Naive thymus-derived CD4-positive, alpha-beta T cell (primary cell): ENCODE measurements at regions not wholly inside any gene's neighbourhood (a gene's known extent, or its start where the extent isn't known, plus 50 kb on each side); places are given as distances from the start of the nearest gene placed in this dataset.

Experiments
- ATAC-seq: fragments of 150-1000 bp; cut with Tn5 transposase; 2 replicates; pipeline ENCODE4 v1.10.0; 2021; ENCODE audit warnings: mild to moderate bottlenecking, moderate library complexity
- CTCF ChIA-PET: fragments of 350-600 bp; sonication (Branson Sonifier 250); formaldehyde crosslinking; loops from one replicate; lab custom pipeline; 2021; ENCODE audit warnings: antibody characterized with exemption; lab: Charles Lee
- POLR2A ChIA-PET: fragments of 350-600 bp; sonication (Branson Sonifier 250); formaldehyde crosslinking; loops from one replicate; lab custom pipeline; 2021; ENCODE audit warnings: antibody characterized with exemption, inconsistent platforms; lab: Charles Lee
- DNase-seq, 9 donors: peaks; one replicate each; pipeline versions ENCODE4 v3.0.0 to v3.0.0-alpha.2; 2020 to 2022; ENCODE audit warnings: mixed read lengths in 1 of 9
- H3K27ac ChIP-seq: one replicate; pipeline ENCODE4 v1.7.0; 2013; ENCODE audit warnings: mild to moderate bottlenecking, low read depth, low read length, moderate library complexity
- H3K27me3 ChIP-seq, 2 donors: one replicate each; pipeline ENCODE4 v1.7.0; 2013; ENCODE audit warnings: low read length in 2 of 2, mild to moderate bottlenecking in 2 of 2, moderate library complexity in 2 of 2; ENCODE audit not compliant: control insufficient read depth in 2 of 2, insufficient read depth in 2 of 2
- H3K36me3 ChIP-seq, 3 experiments: 1 replicate in 2 of 3; 2 replicates in 1 of 3; pipeline ENCODE4 v1.7.0; 2013; ENCODE audit warnings: low read length in 3 of 3, mild to moderate bottlenecking in 3 of 3, moderate library complexity in 1 of 3; ENCODE audit not compliant: insufficient read depth in 3 of 3, control insufficient read depth in 2 of 3
- H3K4me1 ChIP-seq, 2 donors: one replicate each; pipeline ENCODE4 v1.7.0; 2013; ENCODE audit warnings: low read length in 2 of 2, mild to moderate bottlenecking in 2 of 2, moderate library complexity in 1 of 2; ENCODE audit not compliant: control insufficient read depth in 2 of 2, insufficient read depth in 2 of 2
- H3K4me3 ChIP-seq: 2 replicates; pipeline ENCODE4 v1.7.0; 2013; ENCODE audit warnings: mild to moderate bottlenecking, low read length
- H3K9me3 ChIP-seq, 3 experiments: 1 replicate in 2 of 3; 2 replicates in 1 of 3; pipeline ENCODE4 v1.7.0; 2013; ENCODE audit warnings: low read length in 3 of 3; ENCODE audit not compliant: control insufficient read depth in 2 of 3
- H3K27ac Mint-ChIP-seq, 9 donors: one replicate each; pipeline ENCODE4 v1.8.0; 2020 to 2022; ENCODE audit warnings: mixed read lengths in 9 of 9, mild to moderate bottlenecking in 8 of 9, moderate library complexity in 5 of 9, inconsistent platforms in 2 of 9
- H3K27me3 Mint-ChIP-seq, 5 donors: one replicate each; pipeline ENCODE4 v1.8.0; 2021 to 2022; ENCODE audit warnings: mixed read lengths in 5 of 5, mild to moderate bottlenecking in 1 of 5
- H3K36me3 Mint-ChIP-seq, 5 donors: one replicate each; pipeline ENCODE4 v1.8.0; 2020 to 2022; ENCODE audit warnings: mixed read lengths in 5 of 5, mild to moderate bottlenecking in 3 of 5, inconsistent platforms in 1 of 5
- H3K4me1 Mint-ChIP-seq, 7 donors: one replicate each; pipeline ENCODE4 v1.8.0; 2020 to 2022; ENCODE audit warnings: mixed read lengths in 7 of 7, mild to moderate bottlenecking in 3 of 7, inconsistent platforms in 1 of 7
- H3K4me3 Mint-ChIP-seq, 10 donors: one replicate each; pipeline ENCODE4 v1.8.0; 2020 to 2022; ENCODE audit warnings: mild to moderate bottlenecking in 10 of 10, mixed read lengths in 10 of 10, moderate library complexity in 6 of 10, inconsistent platforms in 2 of 10
- H3K9me3 Mint-ChIP-seq, 11 donors: one replicate each; pipeline ENCODE4 v1.8.0; 2020 to 2022; ENCODE audit warnings: mixed read lengths in 11 of 11, mild to moderate bottlenecking in 4 of 11, inconsistent platforms in 1 of 11, moderate library complexity in 1 of 11
- intact Hi-C, 2 donors: fragments of 100-400 bp; cut with micrococcal nuclease; formaldehyde crosslinking; loops; one replicate each; pipeline ENCODE4 v1.15.1; 2023

- Mint-ChIP-seq H3K27ac (no peak overlapping the region), H3K4me1 (no peaks in the 10 kb centered on the region), H3K4me3 (no peak overlapping the region), H3K9me3 (no peaks in the 10 kb centered on the region), H3K27me3 (peaks cover 10 to 64% (median 44%) of the 10 kb centered on the region in 5 donors), H3K36me3 (no peaks in the 10 kb centered on the region)
- H3K9me3 ChIP-seq = no peaks in the 10 kb centered on the region
- intact Hi-C loops = no loop called here
- H3K27ac ChIP-seq = no peak overlapping the region
- ChIA-PET POLR2A (no interaction called here), CTCF (interaction anchor here (1.2 kb wide), 1 partner anchor 7 kb away, joined by 3 read pairs; no protein-coding TSS in a partner anchor)
- H3K36me3 ChIP-seq = no peaks in the 10 kb centered on the region
- H3K27me3 ChIP-seq = no peaks in the 10 kb centered on the region
- no peak overlapping the region for H3K4me3 ChIP-seq
- DNase-seq (no peak), ATAC-seq (no peak)
- no peaks in the 10 kb centered on the region for H3K4me1 ChIP-seq
Measured at GRCh38 chr14:62158779-62159178, 396.6 kb downstream of the SNAPC1 start.

DNA sequence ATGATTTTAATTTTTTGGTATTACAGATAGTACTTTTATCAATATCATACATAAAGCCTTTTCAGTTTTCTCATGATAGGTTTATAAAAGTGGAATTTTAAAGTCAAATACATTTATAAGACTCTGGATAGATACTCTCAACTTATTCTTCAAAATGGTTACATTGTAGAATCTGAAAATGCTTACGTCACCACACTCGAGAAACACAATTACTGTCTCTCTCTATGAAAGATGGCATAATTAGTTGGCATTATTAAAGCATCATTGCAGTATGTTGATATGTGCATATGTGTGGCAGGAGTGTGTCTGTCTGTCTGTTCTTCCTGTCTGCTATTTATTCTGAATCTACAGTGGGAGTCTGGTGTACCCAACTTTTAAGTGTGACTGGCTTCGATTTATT is 397.1 kb downstream of the SNAPC1 start:
- no peaks in the 10 kb centered on the region for H3K9me3 Mint-ChIP-seq
- no peaks in the 10 kb centered on the region for H3K36me3 ChIP-seq
- CTCF ChIA-PET = no interaction called here
- H3K27ac Mint-ChIP-seq = no peak overlapping the region
- no peak overlapping the region for H3K4me3 Mint-ChIP-seq
- no peak overlapping the region for H3K27ac ChIP-seq
- no peaks in the 10 kb centered on the region for H3K36me3 Mint-ChIP-seq
- H3K27me3 Mint-ChIP-seq = peaks cover 11 to 66% (median 49%) of the 10 kb centered on the region in 5 donors
- H3K4me1 ChIP-seq = no peaks in the 10 kb centered on the region
- no peak overlapping the region for H3K4me3 ChIP-seq
- POLR2A ChIA-PET = no interaction called here
- DNase-seq = no peak
- intact Hi-C loops = no loop called here
- H3K27me3 ChIP-seq = no peaks in the 10 kb centered on the region
- no peaks in the 10 kb centered on the region for H3K4me1 Mint-ChIP-seq
- no peak for ATAC-seq
- no peaks in the 10 kb centered on the region for H3K9me3 ChIP-seq

DNA sequence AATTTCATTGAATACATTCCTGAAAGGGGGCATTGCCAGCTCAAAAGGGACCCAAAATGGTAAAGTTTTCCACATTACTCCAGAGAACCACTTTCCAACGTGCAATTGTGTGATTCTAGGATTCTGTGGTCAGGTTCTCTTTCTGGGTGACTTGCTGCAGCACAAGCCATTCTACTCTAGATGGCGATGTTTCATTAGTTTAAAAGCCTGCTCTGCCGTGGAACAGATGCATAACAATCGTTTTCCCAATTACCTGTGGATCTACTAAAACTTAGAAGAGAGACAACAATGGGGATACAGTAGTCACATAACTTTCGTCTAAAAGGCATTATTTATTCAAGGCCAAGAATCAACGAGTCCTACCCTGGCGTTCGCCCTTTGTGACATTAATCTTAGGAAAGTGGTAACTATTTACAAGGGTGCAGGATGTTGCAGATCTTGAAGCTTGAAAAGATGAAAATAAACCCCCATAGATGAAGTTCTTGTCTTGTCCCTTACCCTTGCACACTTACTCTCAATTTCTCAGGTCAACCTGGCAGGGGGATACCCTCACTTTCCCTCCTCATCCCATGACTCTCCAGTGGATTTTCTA is 400.9 kb downstream of the SNAPC1 start:
- H3K36me3 Mint-ChIP-seq = no peaks in the 10 kb centered on the region
- H3K27me3 Mint-ChIP-seq = peaks cover 18 to 66% (median 47%) of the 10 kb centered on the region in 5 donors
- Histone ChIP-seq H3K27ac (no peak overlapping the region), H3K27me3 (no peaks in the 10 kb centered on the region), H3K4me1 (no peaks in the 10 kb centered on the region), H3K9me3 (no peaks in the 10 kb centered on the region), H3K36me3 (no peaks in the 10 kb centered on the region), H3K4me3 (no peak overlapping the region)
- ChIA-PET POLR2A (no interaction called here), CTCF (no interaction called here)
- H3K4me1 Mint-ChIP-seq = no peaks in the 10 kb centered on the region
- H3K27ac Mint-ChIP-seq = no peak overlapping the region
- peak in 6 of 9 donors; percentile 3 to 23 (median 12) for DNase-seq
- intact Hi-C loops = loop anchor here in 1 of 2 donors (1.0 to 10.0 kb wide), 2 partner anchors 1113 to 1612 kb away; no protein-coding TSS in a partner anchor
- ATAC-seq = no peak
- no peaks in the 10 kb centered on the region for H3K9me3 Mint-ChIP-seq
- H3K4me3 Mint-ChIP-seq = no peak overlapping the region

DNA sequence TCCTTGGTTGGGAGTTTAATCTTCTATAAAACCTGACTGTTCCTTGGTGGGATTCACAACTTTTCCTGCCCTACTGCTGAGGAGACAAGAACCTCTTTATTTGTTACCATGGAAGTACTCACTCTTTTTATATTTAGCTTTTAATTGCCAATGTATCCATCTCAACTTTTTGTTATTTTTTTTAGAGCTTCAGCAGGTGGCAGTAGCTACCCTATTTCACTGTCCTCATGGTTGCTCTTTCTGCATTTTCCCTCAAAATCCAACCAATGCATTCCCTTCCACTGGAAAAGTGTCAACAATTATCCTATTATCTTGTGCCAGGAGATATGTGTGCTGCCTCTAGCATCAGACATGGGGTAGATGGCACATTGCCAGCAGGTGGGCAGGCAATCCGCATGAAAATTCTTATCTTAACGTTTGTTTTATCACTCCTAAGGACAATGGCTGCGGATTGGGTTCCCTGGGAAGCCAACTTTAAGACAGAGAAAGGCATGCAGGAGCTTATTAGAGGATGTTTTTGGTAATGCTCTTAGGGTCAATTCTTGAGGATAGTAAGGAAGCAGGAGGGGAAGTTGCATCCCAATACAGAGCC is 406.4 kb downstream of the SNAPC1 start:
- H3K4me1 Mint-ChIP-seq = no peaks in the 10 kb centered on the region
- Histone ChIP-seq H3K9me3 (no peaks in the 10 kb centered on the region), H3K4me1 (no peaks in the 10 kb centered on the region), H3K27ac (no peak overlapping the region), H3K36me3 (no peaks in the 10 kb centered on the region), H3K4me3 (no peak overlapping the region), H3K27me3 (no peaks in the 10 kb centered on the region)
- H3K4me3 Mint-ChIP-seq = no peak overlapping the region
- no peak overlapping the region for H3K27ac Mint-ChIP-seq
- intact Hi-C loops = loop anchor here in 1 of 2 donors (10.0 kb wide), 1 partner anchor 1606 kb away; no protein-coding TSS in a partner anchor
- POLR2A ChIA-PET = no interaction called here
- ATAC-seq (no peak), DNase-seq (no peak)
- H3K27me3 Mint-ChIP-seq = peaks cover 9 to 56% (median 31%) of the 10 kb centered on the region in 5 donors
- CTCF ChIA-PET = no interaction called here
- H3K9me3 Mint-ChIP-seq = peaks cover 0 to 2% (median 0%) of the 10 kb centered on the region in 11 donors
- H3K36me3 Mint-ChIP-seq = no peaks in the 10 kb centered on the region

- ATAC-seq (no peak), DNase-seq (peak in 1 of 9 donors; percentile 1)
- intact Hi-C loops = loop anchor here in 1 of 2 donors (1.0 kb wide), 1 partner anchor 1097 kb away; no protein-coding TSS in a partner anchor
- no peak overlapping the region for H3K4me3 Mint-ChIP-seq
- Histone ChIP-seq H3K36me3 (no peaks in the 10 kb centered on the region), H3K27ac (no peak overlapping the region), H3K4me3 (no peak overlapping the region), H3K27me3 (no peaks in the 10 kb centered on the region), H3K9me3 (no peaks in the 10 kb centered on the region), H3K4me1 (no peaks in the 10 kb centered on the region)
- H3K36me3 Mint-ChIP-seq = peaks cover 0 to 3% (median 0%) of the 10 kb centered on the region in 5 donors
- H3K27ac Mint-ChIP-seq = no peak overlapping the region
- H3K9me3 Mint-ChIP-seq = peaks cover 0 to 7% (median 0%) of the 10 kb centered on the region in 11 donors
- CTCF ChIA-PET = no interaction called here
- H3K4me1 Mint-ChIP-seq = no peaks in the 10 kb centered on the region
- peaks cover 2 to 43% (median 38%) of the 10 kb centered on the region in 5 donors for H3K27me3 Mint-ChIP-seq
- POLR2A ChIA-PET = no interaction called here
Measured at GRCh38 chr14:62179367-62180018, 417.3 kb downstream of the SNAPC1 start.

DNA sequence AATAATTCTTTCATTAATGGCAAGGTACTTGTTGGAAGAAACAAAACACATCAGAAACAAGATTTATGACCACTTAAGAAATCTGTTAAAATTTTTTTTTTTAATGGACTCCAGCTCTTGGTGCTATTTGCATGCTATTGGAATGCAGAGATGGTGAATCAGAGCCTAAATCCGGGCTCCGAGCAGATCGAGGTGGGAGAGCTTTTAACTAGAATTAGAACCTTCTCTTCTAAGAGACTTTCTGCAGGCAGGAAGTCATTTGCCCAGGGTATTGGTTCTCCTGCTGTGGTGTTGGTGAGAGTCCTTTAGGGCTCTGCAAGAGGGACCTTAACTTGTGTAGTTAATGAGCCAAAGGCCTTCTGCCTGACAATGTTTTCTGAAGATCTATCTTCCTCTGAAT is 419.4 kb downstream of the SNAPC1 start:
- Mint-ChIP-seq H3K4me3 (no peak overlapping the region), H3K9me3 (peaks cover 0 to 2% (median 0%) of the 10 kb centered on the region in 11 donors)
- intact Hi-C loops = no loop called here

More for the DNA sequence above, 419.4 kb downstream of the SNAPC1 start:
- ATAC-seq = no peak
- H3K27me3 Mint-ChIP-seq = peaks cover 2 to 46% (median 31%) of the 10 kb centered on the region in 5 donors
- Histone ChIP-seq H3K4me3 (no peak overlapping the region), H3K4me1 (no peaks in the 10 kb centered on the region), H3K27me3 (no peaks in the 10 kb centered on the region), H3K36me3 (no peaks in the 10 kb centered on the region), H3K9me3 (no peaks in the 10 kb centered on the region), H3K27ac (no peak overlapping the region)
- no peaks in the 10 kb centered on the region for H3K4me1 Mint-ChIP-seq
- CTCF ChIA-PET = no interaction called here
- POLR2A ChIA-PET = no interaction called here
- no peak for DNase-seq
- no peaks in the 10 kb centered on the region for H3K36me3 Mint-ChIP-seq
- no peak overlapping the region for H3K27ac Mint-ChIP-seq
